Parathyroid adenoma (tissue), 2 donors: ENCODE measurements at regions not wholly inside any gene's neighbourhood (a gene's known extent, or its start where the extent isn't known, plus 50 kb on each side); places are given as distances from the start of the nearest gene placed in this dataset.

Source experiments
- H2AFZ ChIP-seq: fragments of 300-600 bp; sonication (generic); one replicate; pipeline ENCODE4 v1.7.0; 2017; ENCODE audit warnings: antibody characterized with exemption, mild to moderate bottlenecking
- H3K27ac ChIP-seq: fragments of 300-600 bp; sonication (generic); one replicate; pipeline ENCODE4 v1.7.0; 2017
- H3K27me3 ChIP-seq: fragments of 300-600 bp; sonication (generic); one replicate; pipeline ENCODE4 v1.7.0; 2017; ENCODE audit warnings: low read length; ENCODE audit not compliant: control insufficient read depth, insufficient read depth
- H3K36me3 ChIP-seq: fragments of 300-600 bp; sonication (generic); one replicate; pipeline ENCODE4 v1.7.0; 2017; ENCODE audit warnings: low read length; ENCODE audit not compliant: control insufficient read depth, insufficient read depth
- H3K4me1 ChIP-seq: fragments of 300-600 bp; sonication (generic); one replicate; pipeline ENCODE4 v1.7.0; 2017; ENCODE audit warnings: control low read depth
- H3K4me2 ChIP-seq: fragments of 300-600 bp; sonication (generic); one replicate; pipeline ENCODE4 v1.7.0; 2017; ENCODE audit warnings: low read length
- H3K4me3 ChIP-seq: fragments of 300-600 bp; sonication (generic); one replicate; pipeline ENCODE4 v1.7.0; 2017; ENCODE audit warnings: low read depth, low read length
- H3K79me2 ChIP-seq: fragments of 300-600 bp; sonication (generic); one replicate; pipeline ENCODE4 v1.7.0; 2017; ENCODE audit warnings: control low read depth
- H3K9ac ChIP-seq: fragments of 300-600 bp; sonication (generic); one replicate; pipeline ENCODE4 v1.7.0; 2017; ENCODE audit warnings: mild to moderate bottlenecking
- H3K9me3 ChIP-seq: fragments of 300-600 bp; sonication (generic); one replicate; pipeline ENCODE4 v1.7.0; 2017; ENCODE audit warnings: low read length; ENCODE audit not compliant: control insufficient read depth
- CTCF ChIP-seq: fragments of 300-600 bp; sonication (generic); IDR thresholded peaks from one replicate; pipeline ENCODE4 v1.7.0; 2017; ENCODE audit warnings: antibody characterized with exemption, mild to moderate bottlenecking
- donor health status: primary hyperparathyroidism.

DNA sequence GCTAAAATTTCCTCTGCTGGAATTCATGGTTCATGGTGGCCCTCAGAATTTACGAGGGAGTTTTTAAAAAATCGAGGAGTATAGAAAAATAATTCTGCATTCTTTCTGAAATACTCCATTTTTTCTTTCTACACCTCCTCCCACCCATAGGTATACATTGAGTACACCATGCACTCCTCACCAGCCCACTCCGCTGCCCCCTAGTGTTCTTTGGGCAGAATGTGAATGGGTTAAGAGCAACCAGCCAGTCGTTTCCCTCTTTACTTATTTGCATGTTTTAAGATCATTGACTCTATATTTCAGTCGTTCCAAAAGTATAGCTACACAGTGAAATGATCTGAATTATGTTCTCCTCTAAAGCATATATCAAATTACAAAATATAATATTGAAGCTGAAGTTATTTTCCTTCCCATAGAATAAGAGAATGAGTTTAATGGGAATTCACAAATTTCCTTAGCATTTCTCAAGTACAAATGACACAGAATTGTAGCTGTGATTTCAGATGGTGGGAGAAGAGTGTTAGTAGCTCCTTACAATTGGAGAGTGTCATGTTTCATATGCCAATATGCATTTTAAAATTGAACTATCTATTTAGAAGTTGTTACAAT, 977.7 kb upstream of the SLC35B3 start:
- H3K27ac ChIP-seq = no peak overlapping the region
- no peaks in the 10 kb centered on the region for H3K79me2 ChIP-seq
- no peak overlapping the region for H3K4me3 ChIP-seq
- no peaks in the 10 kb centered on the region for H3K27me3 ChIP-seq
- no peaks in the 10 kb centered on the region for H3K4me1 ChIP-seq
- TF ChIP-seq CTCF = peak; percentile 34
- no peak overlapping the region for H3K4me2 ChIP-seq
- H2AFZ ChIP-seq = no peak overlapping the region
- no peak overlapping the region for H3K9ac ChIP-seq
- H3K36me3 ChIP-seq = no peaks in the 10 kb centered on the region
- no peaks in the 10 kb centered on the region for H3K9me3 ChIP-seq

DNA sequence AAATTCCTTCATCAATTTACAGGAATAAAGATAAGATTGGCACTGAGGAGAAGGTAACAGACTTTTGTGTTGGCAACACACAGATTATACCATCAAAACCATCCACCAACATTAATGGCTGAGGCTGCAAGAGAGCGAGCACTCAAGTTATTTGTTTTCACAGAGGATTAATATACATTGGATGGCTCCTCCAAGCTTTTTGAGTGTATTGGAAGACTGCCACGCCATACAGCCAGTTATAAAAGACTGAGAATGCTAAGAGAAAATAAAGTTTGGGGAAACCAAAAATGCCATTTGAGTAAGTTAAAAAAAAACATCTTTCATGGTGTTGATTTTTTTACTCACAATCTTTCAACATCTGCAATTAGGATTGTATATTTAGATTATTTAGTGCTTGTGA, 973.8 kb upstream of the SLC35B3 start:
- TF ChIP-seq CTCF = no peak

GRCh38 chr6:9408402-9409117, 973.2 kb upstream of the SLC35B3 start:
- TF ChIP-seq CTCF = no peak
- H2AFZ ChIP-seq = no peak overlapping the region
- H3K27me3 ChIP-seq = no peaks in the 10 kb centered on the region
- H3K9me3 ChIP-seq = no peaks in the 10 kb centered on the region
- H3K9ac ChIP-seq = no peak overlapping the region
- no peaks in the 10 kb centered on the region for H3K79me2 ChIP-seq
- H3K27ac ChIP-seq = no peak overlapping the region
- no peak overlapping the region for H3K4me2 ChIP-seq
- no peak overlapping the region for H3K4me3 ChIP-seq
- H3K4me1 ChIP-seq = no peaks in the 10 kb centered on the region
- H3K36me3 ChIP-seq = no peaks in the 10 kb centered on the region

More for the DNA sequence above, 973.8 kb upstream of the SLC35B3 start:
- H3K4me3 ChIP-seq = no peak overlapping the region
- H3K4me2 ChIP-seq = no peak overlapping the region
- no peaks in the 10 kb centered on the region for H3K4me1 ChIP-seq
- H3K36me3 ChIP-seq = no peaks in the 10 kb centered on the region
- no peaks in the 10 kb centered on the region for H3K79me2 ChIP-seq
- H3K9me3 ChIP-seq = no peaks in the 10 kb centered on the region
- H3K27ac ChIP-seq = no peak overlapping the region
- no peaks in the 10 kb centered on the region for H3K27me3 ChIP-seq
- no peak overlapping the region for H3K9ac ChIP-seq
- no peak overlapping the region for H2AFZ ChIP-seq

DNA sequence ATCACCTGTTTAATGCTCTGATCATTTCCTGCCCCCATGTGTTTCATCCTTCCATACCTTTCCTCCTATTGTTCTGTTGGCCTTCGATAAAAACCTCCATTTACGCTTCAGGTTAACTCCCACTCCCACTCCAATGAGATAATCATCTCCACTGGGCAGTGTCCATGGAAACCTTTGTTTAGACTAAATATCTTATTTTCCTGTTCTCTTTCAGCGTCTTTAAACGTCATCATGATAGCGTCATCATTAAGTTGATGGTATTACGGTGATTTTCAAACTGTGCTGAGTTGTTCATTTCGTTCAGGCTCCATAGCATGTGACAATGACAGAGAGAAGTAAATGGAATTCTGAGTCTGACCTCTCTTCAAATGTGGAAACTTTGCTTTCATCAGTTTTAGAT, 970.5 kb upstream of the SLC35B3 start:
- Histone ChIP-seq H3K36me3 (no peaks in the 10 kb centered on the region), H3K4me3 (no peak overlapping the region), H3K79me2 (no peaks in the 10 kb centered on the region), H2AFZ (no peak overlapping the region), H3K9ac (no peak overlapping the region), H3K4me2 (no peak overlapping the region), H3K4me1 (no peaks in the 10 kb centered on the region), H3K27me3 (no peaks in the 10 kb centered on the region), H3K27ac (no peak overlapping the region), H3K9me3 (no peaks in the 10 kb centered on the region)
- no peak for TF ChIP-seq CTCF

DNA sequence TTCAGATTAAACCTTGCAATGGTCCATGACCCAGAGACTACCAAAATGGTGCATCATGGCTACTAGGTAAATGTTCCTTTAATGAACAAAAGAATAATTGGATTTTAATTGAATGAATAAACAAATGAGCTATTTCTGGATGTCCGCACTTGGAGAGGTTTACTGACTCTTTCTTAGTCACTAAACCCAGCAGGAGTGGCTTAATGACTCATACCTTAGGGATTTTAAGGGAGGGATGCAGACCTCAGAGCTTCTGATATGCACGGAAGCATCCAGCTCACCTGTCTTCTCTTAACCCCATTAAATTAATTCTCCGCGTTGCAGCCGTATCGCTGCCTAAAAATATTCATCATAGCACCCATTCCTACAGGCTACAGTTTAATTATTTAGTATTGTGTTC, 970.0 kb upstream of the SLC35B3 start:
- no peak overlapping the region for H2AFZ ChIP-seq
- no peak overlapping the region for H3K27ac ChIP-seq
- H3K36me3 ChIP-seq = no peaks in the 10 kb centered on the region
- no peaks in the 10 kb centered on the region for H3K4me1 ChIP-seq
- H3K9ac ChIP-seq = no peak overlapping the region
- H3K4me2 ChIP-seq = no peak overlapping the region
- no peaks in the 10 kb centered on the region for H3K79me2 ChIP-seq
- H3K27me3 ChIP-seq = no peaks in the 10 kb centered on the region
- no peak overlapping the region for H3K4me3 ChIP-seq
- H3K9me3 ChIP-seq = no peaks in the 10 kb centered on the region
- no peak for TF ChIP-seq CTCF
